GM13977 (cell line): ENCODE measurements at regions not wholly inside any gene's neighbourhood (a gene's known extent, or its start where the extent isn't known, plus 50 kb on each side); places are given as distances from the start of the nearest gene placed in this dataset.
"Not testable (repeated sequence)": the region's sequence is repeated elsewhere in the genome, so short reads cannot be mapped to it uniquely, and the experiment has no call there.

ENCODE experiments used
- DNase-seq: peaks from one replicate; pipeline ENCODE4 v3.0.0; 2012; ENCODE audit warnings: low spot score
- in situ Hi-C: fragments of 300-500 bp; cut with MboI; formaldehyde crosslinking; loops from one replicate; pipeline ENCODE4 v1.12.0; 2022; ENCODE audit warnings: low sequenced_read_pairs, low pct_unique_long_range_greater_than_20kb, mixed read lengths, inconsistent platforms; ENCODE audit not compliant: unreplicated experiment
- TF ChIP-seq, protein P1 (sequence below): IDR thresholded peaks from 2 replicates; pipeline ENCODE4 v1.5.1; 2012; ENCODE audit warnings: mild to moderate bottlenecking, control low read depth; ENCODE audit not compliant: insufficient read depth; ENCODE audit errors: extremely low read depth, missing control alignments

GRCh38 chr9:81002906-81003305 is 686.4 kb downstream of the TLE1 start:
- in situ Hi-C loops: no loop called here
- DNase-seq: no peak
- TF ChIP-seq, protein P1, sequence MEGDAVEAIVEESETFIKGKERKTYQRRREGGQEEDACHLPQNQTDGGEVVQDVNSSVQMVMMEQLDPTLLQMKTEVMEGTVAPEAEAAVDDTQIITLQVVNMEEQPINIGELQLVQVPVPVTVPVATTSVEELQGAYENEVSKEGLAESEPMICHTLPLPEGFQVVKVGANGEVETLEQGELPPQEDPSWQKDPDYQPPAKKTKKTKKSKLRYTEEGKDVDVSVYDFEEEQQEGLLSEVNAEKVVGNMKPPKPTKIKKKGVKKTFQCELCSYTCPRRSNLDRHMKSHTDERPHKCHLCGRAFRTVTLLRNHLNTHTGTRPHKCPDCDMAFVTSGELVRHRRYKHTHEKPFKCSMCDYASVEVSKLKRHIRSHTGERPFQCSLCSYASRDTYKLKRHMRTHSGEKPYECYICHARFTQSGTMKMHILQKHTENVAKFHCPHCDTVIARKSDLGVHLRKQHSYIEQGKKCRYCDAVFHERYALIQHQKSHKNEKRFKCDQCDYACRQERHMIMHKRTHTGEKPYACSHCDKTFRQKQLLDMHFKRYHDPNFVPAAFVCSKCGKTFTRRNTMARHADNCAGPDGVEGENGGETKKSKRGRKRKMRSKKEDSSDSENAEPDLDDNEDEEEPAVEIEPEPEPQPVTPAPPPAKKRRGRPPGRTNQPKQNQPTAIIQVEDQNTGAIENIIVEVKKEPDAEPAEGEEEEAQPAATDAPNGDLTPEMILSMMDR: no peak

DNA sequence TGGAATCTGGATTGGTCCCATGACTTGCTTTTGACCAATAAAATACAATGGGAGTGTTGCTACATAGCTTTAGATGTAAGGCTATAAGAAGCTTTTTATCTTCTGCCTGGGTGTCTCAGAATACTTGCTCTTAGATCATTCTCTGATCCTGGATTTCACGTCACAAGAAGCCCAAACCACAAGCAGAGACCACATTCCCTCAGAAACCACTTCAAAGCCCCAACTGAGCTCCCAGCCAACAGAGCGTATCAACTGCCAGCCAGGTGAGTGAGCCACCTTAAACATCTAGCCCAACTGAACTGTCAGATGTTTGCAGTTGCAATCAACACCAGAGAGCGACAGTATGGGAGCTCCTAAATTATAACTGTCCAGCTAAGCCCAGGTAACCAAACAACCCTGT is 687.1 kb downstream of the TLE1 start:
- no peak for DNase-seq
- in situ Hi-C loops: no loop called here
- TF ChIP-seq, protein P1: no peak

DNA sequence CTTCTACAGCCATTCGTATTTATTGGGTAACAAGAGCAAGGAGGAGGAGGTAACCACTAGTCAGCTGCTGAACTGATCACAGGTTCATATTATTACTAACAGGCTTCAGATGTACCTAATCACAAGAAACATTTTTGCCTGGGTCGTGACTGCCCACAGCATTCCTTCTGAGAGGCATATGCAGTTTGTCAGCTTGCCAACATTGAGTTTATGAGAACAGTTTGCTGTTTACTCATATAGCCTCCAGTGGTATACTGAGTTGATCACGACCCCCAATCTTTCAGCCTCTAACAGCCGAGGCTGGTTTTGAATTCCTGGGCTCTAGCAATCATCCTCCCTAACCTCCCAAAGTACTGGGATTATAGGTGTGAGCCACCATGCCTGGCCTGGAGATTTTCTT is 693.6 kb downstream of the TLE1 start:
- in situ Hi-C loops: no loop called here
- TF ChIP-seq, protein P1: no peak
- no peak for DNase-seq

- TF ChIP-seq, protein P1: no peak
- in situ Hi-C loops: no loop called here
- DNase-seq: no peak
These were observed 694.5 kb downstream of the TLE1 start for GRCh38 chr9:80994892-80995291.

DNA sequence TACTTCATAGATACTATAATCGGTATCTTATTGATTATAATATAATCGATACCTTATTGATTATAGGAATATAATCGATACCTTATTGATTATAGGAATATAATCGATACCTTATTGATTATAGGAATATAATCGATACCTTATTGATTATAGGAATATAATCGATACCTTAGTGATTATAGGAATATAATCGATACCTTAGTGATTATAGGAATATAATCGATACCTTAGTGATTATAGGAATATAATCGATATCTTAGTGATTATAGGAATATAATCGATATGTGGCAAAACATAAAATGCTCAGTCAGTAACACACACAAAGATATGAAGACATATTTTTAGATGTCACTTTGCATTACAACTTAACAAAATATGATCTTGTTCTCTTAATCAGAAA is 703.8 kb downstream of the TLE1 start:
- in situ Hi-C loops, DNase-seq: not testable (repeated sequence)

- DNase-seq: no peak
- in situ Hi-C loops: no loop called here
- TF ChIP-seq, protein P1: no peak
These were observed 712.9 kb downstream of the TLE1 start for GRCh38 chr9:80976403-80976802.

- in situ Hi-C loops: not testable (repeated sequence)
These were observed 719.0 kb downstream of the TLE1 start for GRCh38 chr9:80970377-80970776.

DNA sequence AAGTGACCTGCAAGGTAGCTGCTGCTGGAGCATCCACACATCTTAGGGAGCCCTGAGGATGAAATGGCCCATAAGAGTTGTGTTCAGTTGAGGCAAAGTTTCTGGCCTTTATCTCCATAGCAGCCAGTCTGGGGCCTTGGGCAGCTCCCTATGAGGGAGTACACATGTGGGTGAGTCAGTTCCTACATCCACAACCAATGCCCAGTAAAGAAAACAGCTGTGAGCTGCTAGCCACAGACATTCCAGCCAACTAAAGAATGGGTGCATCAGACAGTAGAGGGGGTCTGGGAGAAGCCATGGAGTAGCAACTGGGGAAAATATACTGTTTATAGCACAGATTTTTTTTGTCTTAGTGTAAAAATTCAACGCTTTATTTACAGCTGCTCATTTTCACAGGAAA is 720.7 kb downstream of the TLE1 start:
- no peak for DNase-seq
- in situ Hi-C loops: no loop called here
- TF ChIP-seq, protein P1: no peak

More at GRCh38 chr9:80970377-80970776, 719.0 kb downstream of the TLE1 start:
- not testable (repeated sequence) for DNase-seq
